ENCODE measurements at regions not wholly inside any gene's neighbourhood (a gene's known extent, or its start where the extent isn't known, plus 50 kb on each side); places are given as distances from the start of the nearest gene placed in this dataset.

- no peak for DNase-seq
Measured at GRCh38 chr2:8572712-8573233, 109.1 kb upstream of the ID2 start.

DNA sequence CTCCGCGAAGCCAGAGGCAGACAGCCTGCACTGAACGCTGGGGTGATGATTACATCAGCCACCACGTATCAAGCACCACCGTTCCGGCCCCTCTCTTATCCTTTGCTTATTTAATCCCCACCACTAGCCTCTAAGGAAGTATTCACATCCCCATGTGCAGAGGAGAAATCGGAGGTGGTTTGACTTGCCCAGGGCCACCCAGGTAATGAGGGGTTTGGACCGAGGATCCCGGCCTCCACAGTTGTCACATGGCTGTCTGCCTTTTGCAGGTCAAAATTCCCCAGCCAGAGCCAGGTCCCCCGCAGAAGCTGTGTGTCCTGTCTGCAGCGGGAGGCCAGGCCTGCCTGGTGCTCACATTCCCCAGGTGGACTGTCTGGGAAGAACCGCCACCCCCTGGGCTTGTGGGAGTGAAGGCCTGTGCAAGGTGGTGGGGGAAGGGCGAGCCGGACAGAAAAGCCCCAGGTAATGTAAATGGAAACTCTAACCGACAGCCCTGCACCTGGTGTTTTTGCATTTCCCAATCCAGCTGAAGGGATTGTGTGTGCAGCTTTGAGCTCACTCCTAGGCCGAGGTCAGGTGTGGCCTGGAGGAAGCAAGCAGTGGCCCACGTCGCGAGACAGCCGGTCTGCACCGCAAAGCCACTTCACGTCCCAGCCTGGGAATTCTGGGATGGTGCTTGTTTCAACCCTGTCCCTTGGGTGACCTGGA lies 108.5 kb upstream of the ID2 start:
- DNase-seq: no peak

- DNase-seq: no peak
Measured at GRCh38 chr2:8573942-8574195, 108.0 kb upstream of the ID2 start.

DNA sequence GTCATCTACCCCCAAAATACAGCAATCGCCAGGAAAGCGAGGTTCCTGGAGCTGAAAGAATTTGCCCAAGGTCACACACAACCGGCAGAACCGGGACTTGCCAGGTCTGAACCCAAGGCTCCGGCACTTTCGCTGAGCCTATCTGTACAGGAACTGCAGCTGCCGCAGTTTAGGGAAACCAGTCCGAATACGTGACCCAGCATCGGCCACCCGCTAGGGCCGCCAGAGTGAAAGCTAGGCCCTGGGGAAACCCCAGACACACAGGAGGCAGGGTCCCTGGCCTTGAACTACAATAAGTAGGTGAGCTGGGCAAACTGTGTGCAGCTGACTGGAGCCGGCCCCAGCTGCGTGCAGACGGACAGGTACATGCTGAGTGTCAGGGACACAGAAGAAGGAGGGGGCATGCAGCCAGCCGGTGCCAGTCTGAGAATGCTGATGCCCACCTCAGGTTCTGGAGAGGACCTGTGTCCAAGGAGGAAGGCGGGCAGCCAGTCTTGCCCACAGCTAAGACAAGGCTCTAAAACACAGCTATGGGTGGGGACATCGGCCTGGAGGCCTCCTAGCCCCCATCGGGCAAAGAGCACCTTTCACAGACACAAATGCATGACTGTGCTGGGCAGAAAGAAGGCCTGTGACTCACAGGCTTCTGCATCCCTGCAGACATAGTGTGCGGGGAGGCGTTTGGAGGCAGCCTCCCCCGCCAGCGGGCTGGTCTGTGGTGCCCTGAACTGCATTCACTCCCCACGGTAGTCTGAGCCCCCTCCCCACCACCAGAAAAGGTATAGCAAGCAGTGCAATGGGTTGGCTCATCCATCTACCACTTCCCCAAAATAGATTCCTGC lies 107.4 kb upstream of the ID2 start:
- peak in 1 of 2 donors; percentile 12 for DNase-seq

DNA sequence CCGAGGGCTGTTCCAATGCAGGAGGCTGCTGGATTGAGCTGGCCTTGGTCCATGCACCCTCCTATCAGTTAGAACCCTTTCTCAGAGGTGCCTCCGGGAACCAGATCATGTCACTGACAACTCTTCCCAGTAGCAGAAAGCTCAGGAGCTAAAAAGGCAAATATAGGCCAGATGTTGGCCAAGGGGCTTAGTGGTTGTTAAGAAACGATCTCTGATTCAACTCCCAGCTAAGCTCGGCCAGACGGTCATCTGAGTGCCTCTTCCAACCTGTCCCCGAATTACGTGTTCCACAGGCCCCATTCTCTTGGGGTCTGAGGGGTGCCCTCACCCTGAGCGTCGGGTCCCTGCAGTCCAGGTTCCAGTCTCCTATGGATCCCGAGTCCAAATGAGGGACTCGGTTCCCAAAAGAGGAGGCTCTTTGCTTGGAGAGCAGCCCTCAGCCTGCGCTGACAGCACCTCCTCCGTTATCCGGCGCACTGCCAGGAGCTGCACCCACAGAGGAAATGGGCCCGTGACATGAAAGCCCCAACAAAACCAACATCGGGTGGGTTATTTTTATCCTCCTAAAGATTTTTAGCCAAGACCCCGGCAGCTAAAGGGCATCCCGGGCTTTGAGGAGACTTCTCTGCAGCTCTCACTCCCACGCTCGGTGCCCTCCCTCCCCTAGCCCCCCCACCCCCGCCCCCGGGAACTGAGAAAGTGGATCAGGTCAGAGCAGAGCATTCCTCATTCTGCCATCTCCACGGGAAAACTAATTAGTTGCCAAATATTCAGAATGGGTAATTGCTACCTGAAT lies 106.6 kb upstream of the ID2 start:
- DNase-seq: peak; percentile 47 to 60

GRCh38 chr2:8575834-8576423 lies 105.9 kb upstream of the ID2 start:
- no peak for DNase-seq

DNA sequence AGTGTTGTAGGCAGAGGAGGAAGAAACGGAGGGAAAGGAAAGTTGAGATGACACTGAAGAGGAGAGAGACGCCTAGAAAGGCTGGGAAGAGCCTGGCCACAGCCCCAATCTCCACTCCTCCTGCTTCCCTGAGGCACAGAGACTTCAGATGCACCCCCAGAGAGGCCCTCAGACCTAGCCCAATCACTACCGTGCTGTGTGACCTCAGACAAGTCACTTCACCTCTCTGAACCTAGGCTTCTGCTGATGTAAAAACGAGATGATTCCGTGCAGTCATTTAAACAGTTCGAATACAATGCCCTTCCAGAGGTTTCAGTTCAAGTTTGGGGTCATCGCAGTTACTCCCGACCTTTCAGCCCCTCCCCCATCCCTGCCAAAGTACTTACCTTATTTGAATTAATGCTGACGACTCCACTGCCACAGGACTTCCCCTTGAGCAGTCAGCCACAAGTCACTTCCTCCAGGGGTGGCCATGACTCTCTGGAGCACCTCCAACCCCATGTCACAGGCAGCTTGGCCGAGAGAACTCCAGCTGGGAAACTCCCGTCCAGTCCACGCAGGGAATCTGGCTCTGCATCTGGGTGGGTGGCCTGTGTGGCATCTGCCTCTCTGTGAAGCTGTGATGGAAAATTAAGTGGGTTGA lies 105.2 kb upstream of the ID2 start:
- peak; percentile 49 to 58 for DNase-seq

DNA sequence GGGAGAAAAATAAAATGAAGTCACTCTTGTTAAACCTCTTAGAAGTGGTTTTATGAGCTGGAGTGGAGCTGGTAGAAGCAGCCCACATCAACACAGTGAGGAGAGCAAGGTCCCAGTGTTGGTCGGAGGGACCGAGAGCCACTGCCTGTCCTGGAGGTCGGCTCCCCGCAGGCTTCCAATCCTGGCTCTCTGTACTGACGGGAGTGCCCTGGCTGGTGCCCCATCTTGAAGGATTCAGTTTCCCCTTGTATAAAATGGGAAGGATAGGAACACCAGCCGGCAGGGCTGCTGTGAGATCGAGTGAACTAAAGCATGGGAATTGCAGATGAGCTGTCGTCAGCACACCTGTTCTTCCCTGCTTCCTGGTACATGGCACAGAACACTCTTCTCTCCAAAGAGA lies 104.3 kb upstream of the ID2 start:
- DNase-seq: no peak

- DNase-seq: peak in 1 of 2 donors; percentile 24
Measured at GRCh38 chr2:8578335-8579244, 103.3 kb upstream of the ID2 start.

- no peak for DNase-seq
Measured at GRCh38 chr2:8579485-8580085, 102.3 kb upstream of the ID2 start.

DNA sequence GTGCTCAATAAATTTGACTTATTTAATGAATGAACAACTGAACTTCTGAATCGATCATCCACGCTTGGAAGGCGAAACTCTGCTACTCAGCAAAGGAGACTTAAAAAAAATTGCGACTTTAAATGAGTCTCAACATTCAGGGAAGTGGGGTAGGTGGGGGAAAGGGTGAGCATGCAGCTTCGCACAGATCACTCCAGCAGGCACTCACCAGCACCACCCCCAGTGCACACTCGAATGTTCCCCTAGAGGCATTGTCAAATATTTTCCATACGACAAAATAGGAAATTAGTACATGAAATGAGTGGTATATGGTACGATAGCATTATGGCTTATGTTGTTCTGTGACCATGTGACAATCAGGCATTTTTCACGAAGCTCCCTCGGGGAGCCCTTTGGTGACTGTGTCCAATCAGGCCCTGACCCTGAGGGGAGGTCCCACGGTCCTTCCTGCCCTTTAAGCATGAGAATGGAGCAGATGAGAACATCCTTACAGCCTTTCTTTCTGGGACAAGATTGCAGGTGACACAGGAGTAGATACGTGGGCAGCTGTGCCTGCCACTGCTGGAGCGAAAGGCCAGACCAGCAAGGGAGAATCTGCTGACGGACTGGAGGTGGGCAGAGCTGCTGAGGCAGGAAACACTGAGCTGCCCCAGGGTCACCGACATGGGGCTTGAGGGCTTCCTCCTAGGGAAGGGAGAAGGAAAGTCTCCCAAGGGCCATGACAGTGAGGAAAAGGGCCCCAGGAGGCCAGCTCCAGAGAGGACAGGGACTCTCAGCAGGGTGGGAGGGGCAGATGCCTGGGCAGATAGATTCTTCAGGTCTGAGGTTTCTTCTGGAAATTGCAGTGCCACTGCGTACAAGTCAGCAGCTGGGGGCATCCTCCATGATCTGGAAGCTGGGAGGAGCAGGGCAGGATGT lies 101.3 kb upstream of the ID2 start:
- DNase-seq: no peak

- DNase-seq: no peak
Measured at GRCh38 chr2:8581234-8581561, 100.7 kb upstream of the ID2 start.

DNA sequence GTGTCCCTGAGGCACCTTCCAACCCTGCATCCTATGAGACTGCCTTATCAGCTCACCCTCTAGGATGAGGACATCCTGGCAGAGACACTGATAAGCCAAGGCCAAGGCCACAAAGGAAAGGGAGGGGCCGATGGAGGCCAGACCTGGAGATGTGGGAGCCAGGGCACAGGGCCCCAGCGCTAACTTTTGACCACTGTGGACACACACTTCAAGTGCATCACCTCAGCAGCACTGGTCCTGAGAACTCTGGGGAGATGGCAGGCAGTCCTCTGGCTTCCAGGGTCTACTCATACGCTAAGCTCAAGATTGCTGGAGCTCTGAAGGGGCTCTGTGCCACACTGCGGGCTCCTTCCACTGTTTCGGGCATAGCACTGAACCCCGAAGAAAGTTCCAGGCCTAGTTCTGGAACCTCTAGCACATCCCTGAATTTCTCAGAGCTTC lies 100.2 kb upstream of the ID2 start:
- DNase-seq: no peak

- no peak for DNase-seq
Measured at GRCh38 chr2:8582191-8582590, 99.7 kb upstream of the ID2 start.

GRCh38 chr2:8582651-8583399 lies 99.0 kb upstream of the ID2 start:
- no peak for DNase-seq

- DNase-seq: peak; percentile 73 to 90
Measured at GRCh38 chr2:8583400-8584173, 98.3 kb upstream of the ID2 start.

GRCh38 chr2:8584174-8585066 lies 97.4 kb upstream of the ID2 start:
- no peak for DNase-seq
